Keratinocyte (primary cell): ENCODE measurements at regions not wholly inside any gene's neighbourhood (a gene's known extent, or its start where the extent isn't known, plus 50 kb on each side); places are given as distances from the start of the nearest gene placed in this dataset.

ENCODE experiments used
- DNase-seq: peaks from one replicate; pipeline ENCODE4 v3.0.0-alpha.2; 2011; ENCODE audit warnings: low read depth, missing footprints, low spot score
- FAIRE-seq: peaks from 2 replicates; lab custom pipeline; 2011; peaks lifted over from hg19 to GRCh38; lab: Jason Lieb, UNC
- H2AFZ ChIP-seq: 2 replicates; pipeline ENCODE4 v1.6.0; 2012; ENCODE audit warnings: low read length, control low read depth, inconsistent platforms; ENCODE audit not compliant: control insufficient read depth
- H3K27ac ChIP-seq: 2 replicates; pipeline ENCODE4 v1.5.1; 2011; ENCODE audit warnings: low read length; ENCODE audit not compliant: control insufficient read depth, insufficient read depth
- H3K27me3 ChIP-seq: 3 replicates; pipeline ENCODE4 v1.6.0; 2011; ENCODE audit warnings: low read length; ENCODE audit not compliant: control insufficient read depth, insufficient read depth; ENCODE audit errors: extremely low read depth
- H3K36me3 ChIP-seq, 2 experiments: 2 replicates in 1 of 2; 3 replicates in 1 of 2; pipeline ENCODE4 v1.5.1; 2011; ENCODE audit warnings: low read length in 2 of 2, mild to moderate bottlenecking in 1 of 2; ENCODE audit not compliant: control insufficient read depth in 2 of 2, insufficient read depth in 2 of 2; ENCODE audit errors: extremely low read depth in 1 of 2
- H3K4me1 ChIP-seq: 3 replicates; pipeline ENCODE4 v1.5.1; 2011; ENCODE audit warnings: low read length; ENCODE audit not compliant: control insufficient read depth, insufficient read depth; ENCODE audit errors: extremely low read depth
- H3K4me2 ChIP-seq: 3 replicates; pipeline ENCODE4 v1.6.0; 2011; ENCODE audit warnings: low read depth, low read length; ENCODE audit not compliant: control insufficient read depth, insufficient read depth; ENCODE audit errors: extremely low read depth
- H3K4me3 ChIP-seq, 3 experiments: fragments of 200-600 bp in 1 of 3; sonication (generic) in 1 of 3; 2 replicates in 2 of 3; 3 replicates in 1 of 3; pipeline ENCODE4 v1.5.1; 2011 to 2016; ENCODE audit warnings: low read length in 3 of 3, mild to moderate bottlenecking in 3 of 3, control low read depth in 2 of 3, inconsistent platforms in 1 of 3, low read depth in 1 of 3, mixed read lengths in 1 of 3, mixed run types in 1 of 3, moderate library complexity in 1 of 3; ENCODE audit not compliant: control insufficient read depth in 2 of 3, insufficient read depth in 2 of 3; ENCODE audit errors: extremely low read depth in 1 of 3
- H3K79me2 ChIP-seq: 2 replicates; pipeline ENCODE4 v1.6.0; 2012; ENCODE audit warnings: low read length; ENCODE audit not compliant: control insufficient read depth, insufficient read depth
- H3K9ac ChIP-seq: 3 replicates; pipeline ENCODE4 v1.6.0; 2011; ENCODE audit warnings: low read length; ENCODE audit not compliant: control insufficient read depth, insufficient read depth; ENCODE audit errors: extremely low read depth
- H3K9me1 ChIP-seq: 3 replicates; pipeline ENCODE4 v1.6.0; 2011; ENCODE audit warnings: low read length; ENCODE audit not compliant: control insufficient read depth, insufficient read depth; ENCODE audit errors: extremely low read depth
- H3K9me3 ChIP-seq: 2 replicates; pipeline ENCODE4 v1.5.1; 2012; ENCODE audit warnings: low read depth, low read length; ENCODE audit not compliant: control insufficient read depth
- H4K20me1 ChIP-seq: 3 replicates; pipeline ENCODE4 v1.6.0; 2011; ENCODE audit warnings: low read length; ENCODE audit not compliant: control insufficient read depth, insufficient read depth; ENCODE audit errors: extremely low read depth
- CTCF ChIP-seq, 3 experiments: IDR thresholded peaks in 1 of 3; conservative IDR thresholded peaks in 1 of 3; optimal IDR thresholded peaks in 1 of 3; 2 replicates in 2 of 3; 3 replicates in 1 of 3; pipeline versions ENCODE3 to v1.5.1; 2011; ENCODE audit warnings: low read length in 3 of 3, mild to moderate bottlenecking in 3 of 3, moderate library complexity in 2 of 3, control low read depth in 1 of 3, inconsistent platforms in 1 of 3; ENCODE audit not compliant: insufficient read depth in 2 of 3; ENCODE audit errors: extremely low read depth in 1 of 3
- EZH2 ChIP-seq: IDR thresholded peaks from one replicate; pipeline ENCODE4 v1.6.1; 2012; ENCODE audit warnings: inconsistent platforms, mild to moderate bottlenecking, low read length, moderate library complexity
- dilution Hi-C: fragments of 300-500 bp; cut with MboI; formaldehyde crosslinking; loops from one replicate; pipeline ENCODE4 v1.7.0; 2020; ENCODE audit warnings: low sequenced_read_pairs; ENCODE audit not compliant: extremely low pct_ligation_motif_present

DNA sequence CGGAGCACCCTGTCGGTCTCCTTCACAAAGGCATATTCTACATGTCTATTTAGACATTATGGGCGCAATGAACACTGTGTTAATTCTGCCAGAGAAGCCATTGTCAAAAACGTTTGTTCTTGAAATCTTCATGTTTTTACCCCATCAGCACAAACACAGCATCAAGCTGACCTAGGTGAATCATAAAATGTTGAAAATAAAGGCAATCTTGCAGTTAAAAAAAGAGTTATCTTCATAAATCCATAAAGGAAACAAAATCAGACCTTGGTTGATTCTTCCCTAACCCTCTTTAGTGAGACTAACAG lies 154.9 kb downstream of the DIO2 start:
- H3K9ac ChIP-seq, result no peak overlapping the region
- H3K4me2 ChIP-seq, result no peak overlapping the region
- no peaks in the 10 kb centered on the region for H3K79me2 ChIP-seq
- FAIRE-seq (no peak), DNase-seq (no peak)
- H3K27ac ChIP-seq, result no peak overlapping the region
- H4K20me1 ChIP-seq, result no peaks in the 10 kb centered on the region
- H3K36me3 ChIP-seq, result no peaks in the 10 kb centered on the region
- H3K9me1 ChIP-seq, result no peaks in the 10 kb centered on the region
- no peak overlapping the region for H2AFZ ChIP-seq
- H3K4me1 ChIP-seq, result no peaks in the 10 kb centered on the region
- dilution Hi-C loops, result no loop called here
- no peak overlapping the region for H3K4me3 ChIP-seq
- no peaks in the 10 kb centered on the region for H3K27me3 ChIP-seq
- H3K9me3 ChIP-seq, result no peaks in the 10 kb centered on the region
- TF ChIP-seq EZH2 (no peak), CTCF (optimal IDR thresholded peaks at IDR 0.05 in 1 of 3, IDR thresholded peaks at IDR 0.05 in 1 of 3, conservative IDR thresholded peaks at IDR 0.05 in 1 of 3; ENCODE audit: extremely low read depth in 1 of 3, insufficient read depth in 2 of 3, low read length in 3 of 3) (no peak)

GRCh38 chr14:80055667-80056496 lies 155.4 kb downstream of the DIO2 start:
- Histone ChIP-seq H3K9ac (no peak overlapping the region), H3K27ac (no peak overlapping the region), H3K4me2 (peak overlapping the region; percentile 67), H3K36me3 (no peaks in the 10 kb centered on the region), H3K9me3 (no peaks in the 10 kb centered on the region), H3K79me2 (no peaks in the 10 kb centered on the region), H2AFZ (peak overlapping the region; percentile 62), H4K20me1 (no peaks in the 10 kb centered on the region), H3K4me1 (no peaks in the 10 kb centered on the region), H3K4me3 (no peak overlapping the region), H3K27me3 (no peaks in the 10 kb centered on the region), H3K9me1 (no peaks in the 10 kb centered on the region)
- TF ChIP-seq EZH2 (no peak), CTCF (optimal IDR thresholded peaks at IDR 0.05 in 1 of 3, IDR thresholded peaks at IDR 0.05 in 1 of 3, conservative IDR thresholded peaks at IDR 0.05 in 1 of 3; ENCODE audit: extremely low read depth in 1 of 3, insufficient read depth in 2 of 3, low read length in 3 of 3) (peak; percentile 69 to 84 (median 78))
- no peak for DNase-seq
- peak; percentile 84 for FAIRE-seq
- dilution Hi-C loops, result no loop called here
